Neuronal stem cell (in vitro differentiated cells): ENCODE measurements at regions not wholly inside any gene's neighbourhood (a gene's known extent, or its start where the extent isn't known, plus 50 kb on each side); places are given as distances from the start of the nearest gene placed in this dataset.

Experiments
- DNase-seq: peaks from one replicate; pipeline ENCODE4 v3.0.0-alpha.2; 2013; ENCODE audit warnings: low spot score
- H2AFZ ChIP-seq: one replicate; pipeline ENCODE4 v1.6.1; 2013; ENCODE audit warnings: mild to moderate bottlenecking, low read length, inconsistent platforms
- H2AK5ac ChIP-seq: 2 replicates; pipeline ENCODE4 v1.6.1; 2013; ENCODE audit warnings: low read depth, mild to moderate bottlenecking, inconsistent platforms, low read length, moderate library complexity, mixed read lengths
- H2BK120ac ChIP-seq: 2 replicates; pipeline ENCODE4 v1.6.1; 2013; ENCODE audit warnings: low read depth, mild to moderate bottlenecking, inconsistent platforms, low read length, moderate library complexity, mixed read lengths
- H2BK12ac ChIP-seq: one replicate; pipeline ENCODE4 v1.6.1; 2013; ENCODE audit warnings: low read length, inconsistent platforms
- H2BK15ac ChIP-seq: 2 replicates; pipeline ENCODE4 v1.6.1; 2013; ENCODE audit warnings: mild to moderate bottlenecking, low read length, inconsistent platforms, mixed read lengths
- H2BK5ac ChIP-seq: one replicate; pipeline ENCODE4 v1.6.1; 2013; ENCODE audit warnings: inconsistent platforms, mild to moderate bottlenecking, low read length, moderate library complexity
- H3K14ac ChIP-seq: one replicate; pipeline ENCODE4 v1.6.1; 2013; ENCODE audit warnings: low read length, inconsistent platforms
- H3K18ac ChIP-seq: 2 replicates; pipeline ENCODE4 v1.6.1; 2013; ENCODE audit warnings: low read length, inconsistent platforms
- H3K23ac ChIP-seq: 2 replicates; pipeline ENCODE4 v1.6.1; 2013; ENCODE audit warnings: low read depth, mild to moderate bottlenecking, mixed read lengths, low read length, inconsistent platforms; ENCODE audit not compliant: poor library complexity
- H3K27ac ChIP-seq: replicated peaks from 3 replicates; pipeline ENCODE4 v1.5.1; 2013; ENCODE audit warnings: low read length, inconsistent platforms
- H3K27me3 ChIP-seq, 3 experiments: 2 replicates each; pipeline ENCODE4 v1.6.1; 2013; ENCODE audit warnings: low read length in 3 of 3, mild to moderate bottlenecking in 2 of 3, inconsistent platforms in 1 of 3, low read depth in 1 of 3, mixed read lengths in 1 of 3, moderate library complexity in 1 of 3; ENCODE audit not compliant: control insufficient read depth in 3 of 3, insufficient read depth in 3 of 3
- H3K36me3 ChIP-seq, 2 donors: replicated peaks in 1 of 2; 2 replicates each; pipeline ENCODE4 v1.6.1; 2013; ENCODE audit warnings: low read length in 2 of 2; ENCODE audit not compliant: control insufficient read depth in 2 of 2, insufficient read depth in 2 of 2
- H3K4ac ChIP-seq: 2 replicates; pipeline ENCODE4 v1.6.1; 2013; ENCODE audit warnings: inconsistent platforms, mild to moderate bottlenecking, low read length, moderate library complexity
- H3K4me1 ChIP-seq, 2 donors: 1 replicate in 1 of 2; 2 replicates in 1 of 2; pipeline ENCODE4 v1.6.1; 2013; ENCODE audit warnings: low read length in 2 of 2, low read depth in 1 of 2; ENCODE audit not compliant: control insufficient read depth in 2 of 2, insufficient read depth in 1 of 2
- H3K4me2 ChIP-seq: one replicate; pipeline ENCODE4 v1.6.1; 2013; ENCODE audit warnings: mild to moderate bottlenecking, low read length, inconsistent platforms; ENCODE audit not compliant: insufficient read depth, poor library complexity, severe bottlenecking
- H3K4me3 ChIP-seq, 2 donors: 2 replicates each; pipeline ENCODE4 v1.5.1; 2013; ENCODE audit warnings: low read length in 2 of 2, mild to moderate bottlenecking in 2 of 2, inconsistent platforms in 1 of 2, moderate library complexity in 1 of 2
- H3K79me1 ChIP-seq: one replicate; pipeline ENCODE4 v1.6.1; 2013; ENCODE audit warnings: low read depth, mild to moderate bottlenecking, inconsistent platforms, low read length, moderate library complexity
- H3K9ac ChIP-seq: one replicate; pipeline ENCODE4 v1.6.1; 2013; ENCODE audit warnings: mild to moderate bottlenecking, low read depth, low read length, inconsistent platforms; ENCODE audit not compliant: poor library complexity
- H3K9me3 ChIP-seq, 2 donors: replicated peaks in 1 of 2; 2 replicates each; pipeline versions ENCODE3 to v1.6.1; 2013; ENCODE audit warnings: low read length in 2 of 2, mild to moderate bottlenecking in 2 of 2, inconsistent platforms in 1 of 2, low read depth in 1 of 2, mixed read lengths in 1 of 2, moderate library complexity in 1 of 2; ENCODE audit not compliant: control insufficient read depth in 2 of 2, insufficient read depth in 1 of 2
- H4K8ac ChIP-seq: one replicate; pipeline ENCODE4 v1.6.1; 2013; ENCODE audit warnings: low read depth, mild to moderate bottlenecking, inconsistent platforms, low read length, moderate library complexity
- H4K91ac ChIP-seq: one replicate; pipeline ENCODE4 v1.6.1; 2013; ENCODE audit warnings: low read length, low read depth, mild to moderate bottlenecking, inconsistent platforms; ENCODE audit not compliant: poor library complexity
- WGBS, 2 donors: extraction: QIAGEN DNeasy Blood & Tissue Kit; methylation state at CpG; one replicate each; pipeline ENCODE4 v1.1.7; 2013; ENCODE audit warnings: missing lambda C conversion rate in 2 of 2, mixed read lengths in 1 of 2; ENCODE audit not compliant: insufficient read length in 2 of 2, insufficient replicate concordance in 1 of 2; ENCODE audit errors: extremely low coverage in 2 of 2; 5-methylcytosine and 5-hydroxymethylcytosine counted together

DNA sequence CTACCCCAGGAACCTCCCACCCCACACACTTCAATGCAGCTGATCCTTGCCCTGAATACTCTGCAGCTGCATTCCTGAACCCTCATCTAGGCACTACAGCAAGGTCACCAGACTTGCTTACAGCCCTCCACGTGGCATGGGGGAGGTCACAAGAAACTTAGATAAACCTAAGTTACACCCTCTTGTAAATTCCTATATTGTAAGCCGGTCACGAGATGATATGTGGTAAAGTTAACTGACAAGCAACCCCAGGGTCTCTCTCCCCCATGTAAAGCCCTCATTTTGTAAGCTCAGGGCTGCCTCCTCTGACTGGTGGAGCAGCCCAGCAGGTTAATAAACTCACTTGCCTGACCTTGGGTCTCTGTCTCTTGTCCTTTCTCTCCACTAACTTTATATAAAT is 570.7 kb downstream of the PCDH7 start:
- H4K8ac ChIP-seq, result no peak overlapping the region
- H3K9me3 ChIP-seq, result peaks cover 0 to 3% of the 10 kb centered on the region in 2 donors
- no peak overlapping the region for H3K4me3 ChIP-seq
- H3K79me1 ChIP-seq, result no peaks in the 10 kb centered on the region
- no peak overlapping the region for H2BK5ac ChIP-seq
- no peak overlapping the region for H2BK120ac ChIP-seq
- H3K18ac ChIP-seq, result no peak overlapping the region
- no peak overlapping the region for H3K4ac ChIP-seq
- H3K4me1 ChIP-seq, result no peaks in the 10 kb centered on the region
- no peak overlapping the region for H3K23ac ChIP-seq
- no peak overlapping the region for H3K14ac ChIP-seq
- no peak overlapping the region for H2BK15ac ChIP-seq
- H2BK12ac ChIP-seq, result no peak overlapping the region
- no CpG with 5 or more reads among the region's 3 CpGs for WGBS, 2 donors
- no peaks in the 10 kb centered on the region for H3K36me3 ChIP-seq
- no peak overlapping the region for H3K9ac ChIP-seq
- no peak overlapping the region for H3K27ac ChIP-seq
- H2AFZ ChIP-seq, result no peak overlapping the region
- H2AK5ac ChIP-seq, result no peak overlapping the region
- H3K27me3 ChIP-seq, result no peaks in the 10 kb centered on the region
- DNase-seq, result no peak
- H3K4me2 ChIP-seq, result no peak overlapping the region
- no peak overlapping the region for H4K91ac ChIP-seq

DNA sequence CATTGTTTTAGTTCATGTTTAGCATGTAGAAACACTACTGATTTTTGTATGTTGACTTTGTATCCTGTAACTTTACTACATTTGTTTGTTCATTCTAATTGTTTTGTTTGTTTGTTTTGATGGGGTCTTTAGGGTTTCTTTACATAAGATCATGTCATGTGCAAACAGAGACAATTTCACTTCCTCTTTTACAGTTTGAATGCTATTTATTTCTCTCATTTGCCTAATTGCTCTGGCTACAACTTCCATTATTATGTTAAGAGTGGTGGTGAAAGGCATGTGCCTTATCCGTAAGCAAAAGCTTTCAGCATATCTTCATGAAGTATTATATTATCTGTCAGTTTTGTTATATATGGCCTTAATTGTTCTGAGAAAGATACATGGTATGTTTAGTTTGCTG is 571.1 kb downstream of the PCDH7 start:
- Histone ChIP-seq H4K91ac (no peak overlapping the region), H3K4me3 (no peak overlapping the region), H3K4ac (no peak overlapping the region), H3K9me3 (peaks cover 0 to 3% of the 10 kb centered on the region in 2 donors), H3K36me3 (no peaks in the 10 kb centered on the region), H3K27me3 (no peaks in the 10 kb centered on the region), H3K23ac (no peak overlapping the region), H2AFZ (no peak overlapping the region), H2BK120ac (no peak overlapping the region), H2AK5ac (no peak overlapping the region), H4K8ac (no peak overlapping the region), H3K18ac (no peak overlapping the region), H3K4me1 (no peaks in the 10 kb centered on the region), H2BK5ac (no peak overlapping the region), H3K14ac (no peak overlapping the region), H3K27ac (no peak overlapping the region), H2BK12ac (no peak overlapping the region), H3K79me1 (no peaks in the 10 kb centered on the region), H2BK15ac (no peak overlapping the region), H3K9ac (no peak overlapping the region), H3K4me2 (no peak overlapping the region)
- no CpG with 5 or more reads among the region's 1 CpG for WGBS, 2 donors
- DNase-seq, result no peak

DNA sequence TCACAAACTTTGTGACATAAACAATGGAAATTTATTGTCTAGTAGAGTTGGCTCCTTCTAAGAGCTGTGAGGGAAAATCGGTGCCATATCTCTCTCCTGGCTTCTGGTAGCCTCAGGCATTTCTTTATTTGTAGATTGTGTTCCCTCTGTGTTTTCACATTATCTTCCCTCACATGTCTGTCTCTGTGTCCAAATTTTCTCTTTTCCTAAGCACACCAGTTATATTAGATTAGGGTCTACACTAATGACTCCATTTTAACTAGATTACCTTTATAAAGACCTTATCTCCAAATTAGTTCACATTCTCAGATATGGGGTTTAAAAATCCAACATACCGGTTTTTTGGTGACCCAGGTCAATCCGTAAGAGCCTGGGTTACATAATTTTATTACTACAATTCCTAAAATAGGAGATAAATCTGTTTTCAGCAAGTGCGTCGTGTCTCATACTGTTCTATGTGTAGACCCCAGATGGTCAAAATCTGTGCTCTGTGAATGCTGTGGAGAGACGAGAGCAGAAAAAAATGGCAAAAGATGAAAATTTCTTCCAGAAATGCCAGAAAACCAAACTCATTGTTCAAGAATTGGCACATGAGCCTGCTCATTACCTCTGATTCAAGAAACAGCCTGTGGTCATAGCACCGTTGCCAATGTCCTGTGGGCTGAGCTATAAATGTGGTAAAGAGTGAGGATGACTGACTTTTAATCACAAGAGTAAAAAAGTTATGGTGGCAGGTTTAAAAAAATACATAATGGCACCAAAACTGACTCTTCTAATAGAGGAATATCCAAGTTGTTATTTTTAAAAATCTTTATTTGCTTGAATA is 574.7 kb downstream of the PCDH7 start:
- no peaks in the 10 kb centered on the region for H3K4me1 ChIP-seq
- H2BK5ac ChIP-seq, result no peak overlapping the region
- no peak overlapping the region for H4K91ac ChIP-seq
- no peak overlapping the region for H3K23ac ChIP-seq
- H3K4me2 ChIP-seq, result no peak overlapping the region
- H2BK12ac ChIP-seq, result no peak overlapping the region
- no peaks in the 10 kb centered on the region for H3K27me3 ChIP-seq
- DNase-seq, result no peak
- H2AK5ac ChIP-seq, result no peak overlapping the region
- no peak overlapping the region for H3K4me3 ChIP-seq
- no peak overlapping the region for H3K27ac ChIP-seq
- WGBS, 2 donors, result no CpG with 5 or more reads among the region's 7 CpGs
- no peak overlapping the region for H3K9ac ChIP-seq
- H3K36me3 ChIP-seq, result no peaks in the 10 kb centered on the region
- H3K4ac ChIP-seq, result no peak overlapping the region
- no peaks in the 10 kb centered on the region for H3K79me1 ChIP-seq
- H3K9me3 ChIP-seq, result peaks cover 0 to 3% of the 10 kb centered on the region in 2 donors
- H4K8ac ChIP-seq, result no peak overlapping the region
- no peak overlapping the region for H3K18ac ChIP-seq
- H2BK120ac ChIP-seq, result no peak overlapping the region
- H2AFZ ChIP-seq, result no peak overlapping the region
- no peak overlapping the region for H3K14ac ChIP-seq
- H2BK15ac ChIP-seq, result no peak overlapping the region

DNA sequence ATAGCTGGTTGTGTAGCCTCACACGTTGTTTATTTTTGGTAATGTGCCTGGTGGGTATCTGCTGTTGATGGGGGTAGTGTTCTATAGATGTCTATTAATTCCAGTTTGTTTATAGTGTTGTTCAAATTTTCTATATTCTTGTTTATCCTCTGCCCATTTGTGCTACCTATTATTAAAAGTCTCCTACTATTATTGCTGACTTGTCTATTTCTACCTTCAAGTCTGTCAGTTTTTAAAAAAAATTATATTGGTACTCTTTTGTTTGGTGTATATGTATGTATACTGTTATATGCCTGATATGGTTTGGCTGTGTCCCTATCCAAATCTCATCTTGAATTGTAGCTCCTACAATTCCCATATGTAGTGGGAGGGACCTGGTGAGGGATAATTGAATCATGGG is 578.6 kb downstream of the PCDH7 start:
- Histone ChIP-seq H3K4ac (no peak overlapping the region), H2AFZ (no peak overlapping the region), H3K4me1 (no peaks in the 10 kb centered on the region), H3K23ac (no peak overlapping the region), H3K4me2 (no peak overlapping the region), H4K91ac (no peak overlapping the region), H3K9ac (no peak overlapping the region), H2AK5ac (no peak overlapping the region), H3K4me3 (no peak overlapping the region), H3K27ac (no peak overlapping the region), H3K79me1 (no peaks in the 10 kb centered on the region), H3K27me3 (no peaks in the 10 kb centered on the region), H2BK120ac (no peak overlapping the region), H3K14ac (no peak overlapping the region), H2BK15ac (no peak overlapping the region), H4K8ac (no peak overlapping the region), H2BK5ac (no peak overlapping the region), H2BK12ac (no peak overlapping the region), H3K9me3 (no peaks in the 10 kb centered on the region), H3K18ac (no peak overlapping the region), H3K36me3 (no peaks in the 10 kb centered on the region)
- no CpG with 5 or more reads among the region's 1 CpG for WGBS, 2 donors
- DNase-seq, result no peak
